ENCODE measurements at regions not wholly inside any gene's neighbourhood (a gene's known extent, or its start where the extent isn't known, plus 50 kb on each side); places are given as distances from the start of the nearest gene placed in this dataset.
"Not testable (repeated sequence)": the region's sequence is repeated elsewhere in the genome, so short reads cannot be mapped to it uniquely, and the experiment has no call there.

- no peak for DNase-seq
These were observed 95.6 kb downstream of the VCPKMT start for GRCh38 chr14:50020799-50021198.

- DNase-seq = no peak
These were observed 94.9 kb downstream of the VCPKMT start for GRCh38 chr14:50021261-50022031.

- no peak for DNase-seq
These were observed 93.7 kb downstream of the VCPKMT start for GRCh38 chr14:50022661-50023060.

- no peak for DNase-seq
These were observed 92.5 kb downstream of the VCPKMT start for GRCh38 chr14:50023671-50024490.

- DNase-seq = no peak
These were observed 91.3 kb downstream of the VCPKMT start for GRCh38 chr14:50025073-50025472.

- no peak for DNase-seq
These were observed 90.6 kb downstream of the VCPKMT start for GRCh38 chr14:50025776-50026175.

- DNase-seq = no peak
These were observed 90.0 kb downstream of the VCPKMT start for GRCh38 chr14:50026396-50026795.

- DNase-seq = no peak
These were observed 88.6 kb downstream of the VCPKMT start for GRCh38 chr14:50027816-50028215.

GRCh38 chr14:50028458-50028857 is 87.9 kb downstream of the VCPKMT start:
- no peak for DNase-seq

GRCh38 chr14:50030036-50030435 is 86.3 kb downstream of the VCPKMT start:
- no peak for DNase-seq

GRCh38 chr14:50030911-50031310 is 85.5 kb downstream of the VCPKMT start:
- not testable (repeated sequence) for DNase-seq

- no peak for DNase-seq
These were observed 84.6 kb downstream of the VCPKMT start for GRCh38 chr14:50031602-50032313.

GRCh38 chr14:50032462-50033167 is 83.8 kb downstream of the VCPKMT start:
- not testable (repeated sequence) for DNase-seq

- DNase-seq = no peak
These were observed 81.2 kb downstream of the VCPKMT start for GRCh38 chr14:50035214-50035613.

GRCh38 chr14:50036211-50036610 is 80.2 kb downstream of the VCPKMT start:
- DNase-seq = no peak

- DNase-seq = no peak
These were observed 79.7 kb downstream of the VCPKMT start for GRCh38 chr14:50036637-50037036.

- no peak for DNase-seq
These were observed 79.1 kb downstream of the VCPKMT start for GRCh38 chr14:50037240-50037639.

- DNase-seq = no peak
These were observed 78.5 kb downstream of the VCPKMT start for GRCh38 chr14:50037852-50038251.

GRCh38 chr14:50038398-50039119 is 77.8 kb downstream of the VCPKMT start:
- no peak for DNase-seq

- DNase-seq = no peak
These were observed 77.3 kb downstream of the VCPKMT start for GRCh38 chr14:50039120-50039517.

- no peak for DNase-seq
These were observed 76.5 kb downstream of the VCPKMT start for GRCh38 chr14:50039734-50040400.

GRCh38 chr14:50040401-50040775 is 76.0 kb downstream of the VCPKMT start:
- DNase-seq = no peak
